Spleen (tissue), 11 donors: ENCODE measurements at regions not wholly inside any gene's neighbourhood (a gene's known extent, or its start where the extent isn't known, plus 50 kb on each side); places are given as distances from the start of the nearest gene placed in this dataset.

Experiments
- DNase-seq: peaks from one replicate; pipeline ENCODE4 v3.0.0-alpha.2; 2020
- H3K27ac ChIP-seq, 8 donors: fragments of 200-600 bp; sonication (generic) in 7 of 8; 1 replicate in 4 of 8; 2 replicates in 4 of 8; pipeline versions ENCODE4 v1.5.0 to v1.8.0; 2016 to 2021; ENCODE audit warnings: inconsistent platforms in 4 of 8, mild to moderate bottlenecking in 4 of 8, moderate library complexity in 1 of 8
- H3K27me3 ChIP-seq, 7 donors: fragments of 200-600 bp; sonication (generic) in 6 of 7; replicated peaks in 1 of 7; 1 replicate in 4 of 7; 2 replicates in 3 of 7; pipeline versions ENCODE4 v1.5.0 to v1.8.0; 2016 to 2021; ENCODE audit warnings: inconsistent platforms in 3 of 7, mild to moderate bottlenecking in 1 of 7
- H3K36me3 ChIP-seq, 6 donors: fragments of 200-600 bp; sonication (generic) in 5 of 6; 1 replicate in 4 of 6; 2 replicates in 2 of 6; pipeline versions ENCODE4 v1.5.0 to v1.8.0; 2016 to 2021; ENCODE audit warnings: inconsistent platforms in 2 of 6
- H3K4me1 ChIP-seq, 6 donors: fragments of 200-600 bp; sonication (generic) in 5 of 6; 1 replicate in 3 of 6; 2 replicates in 3 of 6; pipeline versions ENCODE4 v1.5.0 to v1.8.0; 2016 to 2021; ENCODE audit warnings: inconsistent platforms in 3 of 6
- H3K4me3 ChIP-seq, 8 donors: fragments of 200-600 bp; sonication (generic) in 7 of 8; 1 replicate in 4 of 8; 2 replicates in 4 of 8; pipeline versions ENCODE4 v1.5.0 to v1.8.0; 2016 to 2021; ENCODE audit warnings: inconsistent platforms in 4 of 8, mild to moderate bottlenecking in 4 of 8, moderate library complexity in 2 of 8
- H3K9me3 ChIP-seq, 8 donors: fragments of 200-600 bp; sonication (generic) in 7 of 8; 1 replicate in 4 of 8; 2 replicates in 4 of 8; pipeline versions ENCODE4 v1.5.0 to v1.8.0; 2016 to 2021; ENCODE audit warnings: inconsistent platforms in 4 of 8
- CTCF ChIP-seq, 11 experiments: fragments of 200-600 bp in 7 of 11; fragments of 450-650 bp in 4 of 11; sonication (generic) in 4 of 11; IDR thresholded peaks in 8 of 11; conservative IDR thresholded peaks in 3 of 11; 1 replicate in 7 of 11; 2 replicates in 4 of 11; pipeline versions ENCODE4 v1.4.0 to v1.8.0; 2016 to 2021; ENCODE audit warnings: antibody characterized with exemption in 11 of 11, inconsistent platforms in 4 of 11, mild to moderate bottlenecking in 1 of 11
- POLR2A ChIP-seq, 3 donors: fragments of 450-650 bp; IDR thresholded peaks; one replicate each; pipeline ENCODE4 v1.5.1; 2017; ENCODE audit warnings: antibody characterized with exemption in 3 of 3, mild to moderate bottlenecking in 1 of 3
- POLR2AphosphoS5 ChIP-seq, 3 donors: sonication (generic); formaldehyde crosslinking; IDR thresholded peaks; one replicate each; pipeline ENCODE4 v1.5.1; 2017; ENCODE audit warnings: antibody characterized with exemption in 3 of 3
- WGBS, 5 donors: extraction: QIAGEN DNeasy Blood & Tissue Kit in 3 of 5; methylation state at CpG; one replicate each; pipeline versions ENCODE4 v1.1.5 to v1.1.7; 2013 to 2018; 5-methylcytosine and 5-hydroxymethylcytosine counted together
- intact Hi-C: fragments of 100-400 bp; cut with DNase I; formaldehyde crosslinking; loops from one replicate; pipeline ENCODE4 v1.15.0; 2023; ENCODE audit warnings: low total_unique reads
- donor health status: healthy with polysubstance abuse.
- donor health status: DM: no; HTN: no; CAD: no; lungs with moderate emphysema.
- donor health status: DM: no; HTN: no; CAD: no.
- donor health status: Bipolar disorder and iron deficiency.
- donor health status: healthy.
- donor health status: DM: no; HTN: no; CAD: no.
- donor health status: DM: yes; HTN: yes; CAD: no.

- intact Hi-C loops, result no loop called here
- no peaks in the 10 kb centered on the region for H3K36me3 ChIP-seq
- no peak for DNase-seq
- H3K4me3 ChIP-seq, result no peak overlapping the region
- TF ChIP-seq POLR2A (IDR thresholded peaks at IDR 0.05) (no peak), CTCF (IDR thresholded peaks at IDR 0.05 in 8 of 11, conservative IDR thresholded peaks at IDR 0.05 in 3 of 11) (no peak), POLR2AphosphoS5 (IDR thresholded peaks at IDR 0.05) (no peak)
- no peak overlapping the region for H3K27ac ChIP-seq
- peaks cover 0 to 36% (median 17%) of the 10 kb centered on the region in 8 donors for H3K9me3 ChIP-seq
- no peaks in the 10 kb centered on the region for H3K4me1 ChIP-seq
- H3K27me3 ChIP-seq, result no peaks in the 10 kb centered on the region
These were observed 490.4 kb upstream of the ADGRB3 start for GRCh38 chr6:68144667-68145066.

- TF ChIP-seq POLR2A (IDR thresholded peaks at IDR 0.05) (no peak), POLR2AphosphoS5 (IDR thresholded peaks at IDR 0.05) (no peak), CTCF (IDR thresholded peaks at IDR 0.05 in 8 of 11, conservative IDR thresholded peaks at IDR 0.05 in 3 of 11) (no peak)
- intact Hi-C loops, result no loop called here
- H3K27me3 ChIP-seq, result no peaks in the 10 kb centered on the region
- H3K36me3 ChIP-seq, result no peaks in the 10 kb centered on the region
- H3K4me3 ChIP-seq, result no peak overlapping the region
- DNase-seq, result no peak
- H3K4me1 ChIP-seq, result no peaks in the 10 kb centered on the region
- peaks cover 0 to 40% (median 18%) of the 10 kb centered on the region in 8 donors for H3K9me3 ChIP-seq
- H3K27ac ChIP-seq, result no peak overlapping the region
- WGBS, 5 donors, result 71 to 87% (median 83%) methylated on average over 1 of the region's 1 CpG
These were observed 493.9 kb upstream of the ADGRB3 start for GRCh38 chr6:68141190-68141589.

- no peaks in the 10 kb centered on the region for H3K36me3 ChIP-seq
- no peaks in the 10 kb centered on the region for H3K27me3 ChIP-seq
- peaks cover 0 to 35% (median 14%) of the 10 kb centered on the region in 8 donors for H3K9me3 ChIP-seq
- DNase-seq, result no peak
- no peaks in the 10 kb centered on the region for H3K4me1 ChIP-seq
- WGBS, 5 donors, result 27 to 59% (median 45%) methylated on average over 1 of the region's 1 CpG
- H3K4me3 ChIP-seq, result no peak overlapping the region
- H3K27ac ChIP-seq, result no peak overlapping the region
- intact Hi-C loops, result no loop called here
- TF ChIP-seq CTCF (IDR thresholded peaks at IDR 0.05 in 8 of 11, conservative IDR thresholded peaks at IDR 0.05 in 3 of 11), result no peak
- no peak for TF ChIP-seq POLR2A (IDR thresholded peaks at IDR 0.05)
- no peak for TF ChIP-seq POLR2AphosphoS5 (IDR thresholded peaks at IDR 0.05)
These were observed 496.0 kb upstream of the ADGRB3 start for GRCh38 chr6:68139130-68139529.

- Histone ChIP-seq H3K27ac (no peak overlapping the region), H3K9me3 (peaks cover 0 to 16% (median 0%) of the 10 kb centered on the region in 8 donors), H3K4me3 (no peak overlapping the region), H3K36me3 (no peaks in the 10 kb centered on the region), H3K4me1 (no peaks in the 10 kb centered on the region), H3K27me3 (no peaks in the 10 kb centered on the region)
- intact Hi-C loops, result no loop called here
- WGBS, 5 donors, result 80 to 90% (median 85%) methylated on average over 4 of the region's 4 CpGs
- DNase-seq, result no peak
- no peak for TF ChIP-seq POLR2AphosphoS5 (IDR thresholded peaks at IDR 0.05)
- TF ChIP-seq POLR2A (IDR thresholded peaks at IDR 0.05), result no peak
- TF ChIP-seq CTCF (IDR thresholded peaks at IDR 0.05 in 8 of 11, conservative IDR thresholded peaks at IDR 0.05 in 3 of 11), result no peak
These were observed 500.3 kb upstream of the ADGRB3 start for GRCh38 chr6:68134796-68135195.
